OCI-LY3 (cell line): ENCODE measurements at regions not wholly inside any gene's neighbourhood (a gene's known extent, or its start where the extent isn't known, plus 50 kb on each side); places are given as distances from the start of the nearest gene placed in this dataset.

Experiments
- H2AFZ ChIP-seq: fragments of 200-600, 300-600 bp; shearing (Covaris generic); 2 replicates; pipeline ENCODE4 v1.6.0; 2014; ENCODE audit warnings: antibody characterized with exemption, low read depth, low read length
- H3K27ac ChIP-seq: fragments of 200-600, 300-600 bp; sonication (generic); 2 replicates; pipeline ENCODE4 v1.5.1; 2014; ENCODE audit warnings: mild to moderate bottlenecking, low read length, moderate library complexity, mixed read lengths
- H3K27me3 ChIP-seq: fragments of 200-600, 300-600 bp; sonication (generic); 2 replicates; pipeline ENCODE4 v1.6.1; 2014; ENCODE audit warnings: low read depth, low read length, mixed read lengths
- H3K36me3 ChIP-seq: fragments of 200-600, 300-600 bp; sonication (generic); replicated peaks from 2 replicates; pipeline ENCODE3; 2014; ENCODE audit warnings: low read depth, low read length, mixed read lengths
- H3K4me1 ChIP-seq: fragments of 300-600, 200-600 bp; sonication (generic); 2 replicates; pipeline ENCODE4 v1.6.1; 2014; ENCODE audit warnings: low read length, mixed read lengths
- H3K4me2 ChIP-seq: fragments of 200-600, 300-600 bp; sonication (generic); 2 replicates; pipeline ENCODE4 v1.6.1; 2014; ENCODE audit warnings: low read length, mixed read lengths
- H3K4me3 ChIP-seq: fragments of 300-600, 200-600 bp; sonication (generic); 2 replicates; pipeline ENCODE4 v1.5.1; 2014; ENCODE audit warnings: antibody characterized with exemption, mild to moderate bottlenecking, low read length, moderate library complexity
- H3K79me2 ChIP-seq: fragments of 300-600, 200-600 bp; shearing (Covaris generic); 2 replicates; pipeline ENCODE4 v1.6.1; 2014; ENCODE audit warnings: mild to moderate bottlenecking, low read length, mixed read lengths
- H3K9ac ChIP-seq: fragments of 300-600, 200-600 bp; shearing (Covaris generic); 2 replicates; pipeline ENCODE4 v1.6.0; 2014; ENCODE audit warnings: mild to moderate bottlenecking, low read length, moderate library complexity
- H3K9me3 ChIP-seq: fragments of 200-600, 300-600 bp; shearing (Covaris generic); 2 replicates; pipeline ENCODE4 v1.6.1; 2014; ENCODE audit warnings: low read length, mixed read lengths; ENCODE audit not compliant: insufficient read depth
- H4K20me1 ChIP-seq: fragments of 200-600, 300-600 bp; sonication (generic); 2 replicates; pipeline ENCODE4 v1.6.1; 2016; ENCODE audit warnings: low read length, mixed read lengths; ENCODE audit not compliant: insufficient read depth
- EZH2phosphoT487 ChIP-seq: fragments of 200-600 bp; shearing (Covaris generic); IDR thresholded peaks from 2 replicates; pipeline ENCODE4 v1.6.1; 2018; ENCODE audit warnings: antibody characterized with exemption, mixed run types, low read depth
- TF ChIP-seq, protein P1 (sequence below): fragments of 200-600, 300-600 bp; sonication (generic); IDR thresholded peaks from 2 replicates; pipeline ENCODE4 v1.5.1; 2014; ENCODE audit warnings: antibody characterized with exemption, low read length, low read depth

- H3K27me3 ChIP-seq: no peaks in the 10 kb centered on the region
- H3K27ac ChIP-seq: no peak overlapping the region
- no peaks in the 10 kb centered on the region for H3K36me3 ChIP-seq
- no peaks in the 10 kb centered on the region for H3K79me2 ChIP-seq
- H2AFZ ChIP-seq: no peak overlapping the region
- TF ChIP-seq, protein P1, sequence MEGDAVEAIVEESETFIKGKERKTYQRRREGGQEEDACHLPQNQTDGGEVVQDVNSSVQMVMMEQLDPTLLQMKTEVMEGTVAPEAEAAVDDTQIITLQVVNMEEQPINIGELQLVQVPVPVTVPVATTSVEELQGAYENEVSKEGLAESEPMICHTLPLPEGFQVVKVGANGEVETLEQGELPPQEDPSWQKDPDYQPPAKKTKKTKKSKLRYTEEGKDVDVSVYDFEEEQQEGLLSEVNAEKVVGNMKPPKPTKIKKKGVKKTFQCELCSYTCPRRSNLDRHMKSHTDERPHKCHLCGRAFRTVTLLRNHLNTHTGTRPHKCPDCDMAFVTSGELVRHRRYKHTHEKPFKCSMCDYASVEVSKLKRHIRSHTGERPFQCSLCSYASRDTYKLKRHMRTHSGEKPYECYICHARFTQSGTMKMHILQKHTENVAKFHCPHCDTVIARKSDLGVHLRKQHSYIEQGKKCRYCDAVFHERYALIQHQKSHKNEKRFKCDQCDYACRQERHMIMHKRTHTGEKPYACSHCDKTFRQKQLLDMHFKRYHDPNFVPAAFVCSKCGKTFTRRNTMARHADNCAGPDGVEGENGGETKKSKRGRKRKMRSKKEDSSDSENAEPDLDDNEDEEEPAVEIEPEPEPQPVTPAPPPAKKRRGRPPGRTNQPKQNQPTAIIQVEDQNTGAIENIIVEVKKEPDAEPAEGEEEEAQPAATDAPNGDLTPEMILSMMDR: no peak
- TF ChIP-seq EZH2phosphoT487: no peak
- no peak overlapping the region for H3K9ac ChIP-seq
- no peak overlapping the region for H3K4me3 ChIP-seq
- H3K4me1 ChIP-seq: no peaks in the 10 kb centered on the region
- H3K4me2 ChIP-seq: no peak overlapping the region
- H3K9me3 ChIP-seq: no peaks in the 10 kb centered on the region
- no peaks in the 10 kb centered on the region for H4K20me1 ChIP-seq
Measured at GRCh38 chr6:169081248-169081647, 172.4 kb downstream of the THBS2 start.

- Histone ChIP-seq H3K79me2 (no peaks in the 10 kb centered on the region), H2AFZ (no peak overlapping the region), H3K9ac (no peak overlapping the region), H3K4me1 (no peaks in the 10 kb centered on the region), H3K9me3 (no peaks in the 10 kb centered on the region), H3K27ac (no peak overlapping the region), H4K20me1 (no peaks in the 10 kb centered on the region), H3K36me3 (no peaks in the 10 kb centered on the region), H3K27me3 (no peaks in the 10 kb centered on the region), H3K4me3 (no peak overlapping the region), H3K4me2 (no peak overlapping the region)
- TF ChIP-seq, protein P1: no peak
- no peak for TF ChIP-seq EZH2phosphoT487
Measured at GRCh38 chr6:169079650-169080049, 174.0 kb downstream of the THBS2 start.

DNA sequence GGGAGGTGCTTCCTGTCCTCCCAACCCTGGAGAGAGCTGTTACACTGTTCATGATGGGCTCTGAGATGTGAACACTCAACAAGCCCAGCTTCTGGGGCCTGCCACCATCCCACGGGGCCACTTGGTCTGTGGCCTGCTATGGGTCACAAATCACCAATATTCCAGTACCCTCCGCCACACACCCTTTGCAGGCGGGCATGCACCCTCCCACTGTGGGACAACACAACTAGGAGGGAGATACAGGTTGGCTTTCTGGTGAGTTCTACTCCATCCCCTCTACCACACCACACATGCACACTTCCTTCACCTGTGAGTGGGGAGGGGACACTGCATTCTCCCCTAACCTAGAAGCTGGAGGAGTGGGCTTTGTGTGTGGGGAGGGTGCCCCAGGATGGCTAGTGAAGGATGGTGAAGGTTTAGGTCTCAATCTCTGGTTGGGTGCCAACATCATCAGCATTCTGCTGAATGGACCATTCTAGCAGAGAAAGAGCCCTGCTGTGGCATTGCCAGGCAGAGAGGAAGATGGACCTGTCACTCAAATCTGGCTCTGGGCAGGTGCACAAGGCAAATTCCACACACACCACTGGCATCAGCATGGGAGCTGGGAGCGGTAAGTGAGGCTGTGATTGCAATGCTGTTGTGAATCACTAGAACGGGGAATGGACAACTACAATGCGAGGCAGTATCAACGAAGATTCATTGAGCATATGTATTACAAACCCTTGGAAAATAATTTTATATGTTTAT is 175.1 kb downstream of the THBS2 start:
- Histone ChIP-seq H2AFZ (no peak overlapping the region), H3K27ac (no peak overlapping the region), H3K27me3 (no peaks in the 10 kb centered on the region), H3K36me3 (no peaks in the 10 kb centered on the region), H3K9ac (no peak overlapping the region), H3K4me1 (no peaks in the 10 kb centered on the region), H3K9me3 (no peaks in the 10 kb centered on the region), H3K4me2 (no peak overlapping the region), H3K4me3 (no peak overlapping the region), H4K20me1 (no peaks in the 10 kb centered on the region), H3K79me2 (no peaks in the 10 kb centered on the region)
- no peak for TF ChIP-seq EZH2phosphoT487
- TF ChIP-seq, protein P1: no peak

DNA sequence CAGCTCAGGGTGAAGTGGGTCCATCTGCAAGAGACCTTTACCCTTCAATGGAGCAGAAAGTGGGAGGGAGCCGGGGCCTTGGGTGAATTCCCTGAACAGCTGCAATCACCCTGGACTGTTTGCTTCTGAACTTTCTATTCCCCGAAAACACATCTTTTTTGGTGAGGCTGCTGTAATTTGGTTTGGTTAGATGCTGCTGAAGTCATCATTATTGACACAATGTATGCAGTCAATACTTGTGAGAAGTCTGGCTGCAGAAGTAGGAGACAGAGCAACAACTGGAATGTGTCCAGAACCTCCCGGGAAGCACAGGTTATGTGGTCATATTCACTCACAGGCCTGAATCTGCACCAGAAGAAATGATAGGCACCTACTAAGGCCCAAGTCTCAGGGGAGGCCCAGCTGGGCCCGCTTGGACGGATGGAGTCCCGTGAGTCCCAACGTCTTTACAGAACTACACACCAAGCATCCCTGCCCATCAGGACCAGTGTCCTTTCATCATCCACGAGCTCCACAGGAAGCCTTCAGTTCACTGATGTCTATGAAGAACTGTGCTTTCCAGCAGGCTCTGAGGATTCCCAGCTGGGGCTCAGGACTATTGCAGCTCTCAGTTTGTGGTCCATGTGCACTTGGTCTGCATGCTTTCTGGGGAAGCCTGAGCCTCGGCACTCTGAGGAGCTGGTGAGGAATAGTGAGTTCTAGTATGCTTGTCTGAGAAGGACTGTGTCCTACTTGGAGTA is 177.6 kb downstream of the THBS2 start:
- H3K79me2 ChIP-seq: no peaks in the 10 kb centered on the region
- H3K4me3 ChIP-seq: no peak overlapping the region
- H3K4me1 ChIP-seq: no peaks in the 10 kb centered on the region
- no peak overlapping the region for H3K27ac ChIP-seq
- TF ChIP-seq EZH2phosphoT487: no peak
- TF ChIP-seq, protein P1: no peak
- no peak overlapping the region for H2AFZ ChIP-seq
- no peaks in the 10 kb centered on the region for H4K20me1 ChIP-seq
- no peak overlapping the region for H3K4me2 ChIP-seq
- no peak overlapping the region for H3K9ac ChIP-seq
- no peaks in the 10 kb centered on the region for H3K9me3 ChIP-seq
- H3K27me3 ChIP-seq: no peaks in the 10 kb centered on the region
- H3K36me3 ChIP-seq: no peaks in the 10 kb centered on the region
